Type B pancreatic cell (in vitro differentiated cells): ENCODE measurements at regions not wholly inside any gene's neighbourhood (a gene's known extent, or its start where the extent isn't known, plus 50 kb on each side); places are given as distances from the start of the nearest gene placed in this dataset.

ENCODE experiments used
- DNase-seq: peaks from one replicate; pipeline ENCODE4 v3.0.0; 2021; ENCODE audit warnings: mixed read lengths; ENCODE audit not compliant: unreplicated experiment; ENCODE audit errors: extremely low spot score
- H3K27ac Mint-ChIP-seq: 2 replicates; pipeline ENCODE4 v1.8.0; 2021; ENCODE audit warnings: mild to moderate bottlenecking, mixed read lengths
- H3K27me3 Mint-ChIP-seq: 2 replicates; pipeline ENCODE4 v1.8.0; 2021; ENCODE audit warnings: mixed read lengths
- H3K36me3 Mint-ChIP-seq: 2 replicates; pipeline ENCODE4 v1.8.0; 2021; ENCODE audit warnings: mixed read lengths
- H3K4me1 Mint-ChIP-seq: one replicate; pipeline ENCODE4 v1.8.0; 2021; ENCODE audit warnings: mixed read lengths; ENCODE audit not compliant: unreplicated experiment
- H3K4me3 Mint-ChIP-seq: 2 replicates; pipeline ENCODE4 v1.8.0; 2021; ENCODE audit warnings: mild to moderate bottlenecking, mixed read lengths
- H3K9me3 Mint-ChIP-seq: 2 replicates; pipeline ENCODE4 v1.8.0; 2021; ENCODE audit warnings: mixed read lengths
- CTCF ChIP-seq: fragments of 200-600 bp; sonication (generic); conservative IDR thresholded peaks from 2 replicates; pipeline ENCODE4 v1.5.0; 2021; ENCODE audit warnings: antibody characterized with exemption, mild to moderate bottlenecking

DNA sequence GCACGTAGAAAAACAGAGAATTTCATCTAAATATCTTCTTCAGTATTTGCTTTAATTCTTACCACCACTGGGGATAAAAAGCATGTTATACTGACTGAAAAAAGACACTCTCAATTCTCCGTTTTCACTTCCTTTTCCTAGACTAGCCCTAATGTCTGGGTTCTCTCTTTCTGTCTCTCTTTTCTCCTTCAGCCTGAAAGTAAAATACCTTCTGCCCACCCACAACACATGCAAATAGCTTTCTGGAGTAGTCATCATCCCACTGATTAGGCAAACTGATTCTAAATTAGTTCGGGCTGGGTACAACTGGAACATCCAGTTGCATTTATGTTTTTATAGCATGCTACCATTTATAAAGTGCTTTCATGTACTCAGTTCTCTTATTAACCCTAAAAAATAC, 142.4 kb upstream of the ANKRD50 start:
- Mint-ChIP-seq H3K27me3 (no peaks in the 10 kb centered on the region), H3K27ac (no peak overlapping the region), H3K4me3 (no peak overlapping the region), H3K36me3 (no peaks in the 10 kb centered on the region), H3K9me3 (peaks cover 7% of the 10 kb centered on the region), H3K4me1 (no peaks in the 10 kb centered on the region)
- DNase-seq = no peak
- TF ChIP-seq CTCF = no peak

DNA sequence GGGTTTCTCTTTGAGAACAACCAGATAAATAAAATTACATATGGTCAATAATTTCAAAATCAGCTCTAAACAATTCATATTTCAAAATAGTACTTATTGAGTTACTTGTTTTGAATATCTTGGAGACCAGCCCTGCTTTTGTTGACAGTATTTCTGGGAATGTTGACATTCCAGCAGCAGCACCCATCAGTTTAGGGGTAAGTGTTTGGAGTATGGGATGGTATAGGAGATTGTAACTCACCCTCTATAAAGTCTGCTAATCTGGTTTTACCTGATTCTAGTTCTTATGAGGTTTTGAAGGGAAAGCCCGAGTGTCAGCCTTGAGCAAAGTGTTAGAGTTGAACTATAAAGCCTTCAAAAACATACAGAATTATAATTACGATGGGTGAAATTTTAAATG, 139.2 kb upstream of the ANKRD50 start:
- Mint-ChIP-seq H3K27me3 (no peaks in the 10 kb centered on the region), H3K9me3 (peaks cover 4% of the 10 kb centered on the region), H3K27ac (no peak overlapping the region), H3K4me3 (no peak overlapping the region), H3K36me3 (no peaks in the 10 kb centered on the region), H3K4me1 (no peaks in the 10 kb centered on the region)
- no peak for TF ChIP-seq CTCF
- no peak for DNase-seq

GRCh38 chr4:124846306-124846705, 133.8 kb upstream of the ANKRD50 start:
- no peaks in the 10 kb centered on the region for H3K27me3 Mint-ChIP-seq
- no peaks in the 10 kb centered on the region for H3K36me3 Mint-ChIP-seq
- TF ChIP-seq CTCF = no peak
- DNase-seq = no peak
- no peak overlapping the region for H3K4me3 Mint-ChIP-seq
- peaks cover 9% of the 10 kb centered on the region for H3K9me3 Mint-ChIP-seq
- no peak overlapping the region for H3K27ac Mint-ChIP-seq
- H3K4me1 Mint-ChIP-seq = no peaks in the 10 kb centered on the region

GRCh38 chr4:124839786-124840390, 127.4 kb upstream of the ANKRD50 start:
- Mint-ChIP-seq H3K9me3 (peaks cover 30% of the 10 kb centered on the region), H3K27ac (no peak overlapping the region), H3K4me3 (no peak overlapping the region), H3K36me3 (no peaks in the 10 kb centered on the region), H3K27me3 (no peaks in the 10 kb centered on the region), H3K4me1 (no peaks in the 10 kb centered on the region)
- no peak for TF ChIP-seq CTCF
- no peak for DNase-seq

DNA sequence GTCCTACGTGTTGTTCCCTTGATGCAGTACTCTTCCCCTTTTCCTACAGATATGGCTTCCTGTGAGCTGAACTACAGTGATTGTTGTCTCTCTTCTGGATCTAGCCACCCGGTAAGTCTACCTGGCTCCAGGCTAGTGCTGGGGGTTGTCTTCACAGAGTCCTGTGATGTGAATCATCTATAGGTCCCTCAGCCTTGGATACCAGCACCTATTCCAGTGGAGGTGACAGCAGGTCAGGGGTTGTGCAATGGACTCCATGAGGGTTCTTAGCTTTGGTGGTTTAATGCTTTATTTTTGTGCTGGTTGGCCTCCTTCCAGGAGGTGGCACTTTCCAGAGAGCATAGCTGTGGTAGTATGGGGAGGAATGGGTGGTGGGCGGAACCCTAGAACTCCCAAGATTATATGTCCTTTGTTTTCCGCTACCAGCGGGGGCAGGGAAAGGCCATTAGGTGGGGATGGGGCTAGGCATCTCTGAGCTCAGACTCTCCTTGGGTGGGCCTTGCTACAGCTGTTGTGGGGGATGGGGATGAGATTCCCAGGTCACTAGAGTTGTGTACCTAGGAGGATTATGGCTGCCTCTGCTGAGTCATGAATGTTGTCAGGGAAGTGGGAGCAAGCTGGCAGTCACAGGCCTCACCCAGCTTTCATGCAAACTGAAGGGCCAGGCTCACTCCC, 121.4 kb upstream of the ANKRD50 start:
- TF ChIP-seq CTCF = no peak
- Mint-ChIP-seq H3K27me3 (no peaks in the 10 kb centered on the region), H3K4me3 (no peak overlapping the region), H3K36me3 (no peaks in the 10 kb centered on the region), H3K27ac (no peak overlapping the region), H3K9me3 (peaks cover 6% of the 10 kb centered on the region), H3K4me1 (no peaks in the 10 kb centered on the region)
- no peak for DNase-seq
